Middle frontal gyrus (tissue), 1 donor: ENCODE measurements at regions not wholly inside any gene's neighbourhood (a gene's known extent, or its start where the extent isn't known, plus 50 kb on each side); places are given as distances from the start of the nearest gene placed in this dataset.

ENCODE experiments used
- DNase-seq: peaks from one replicate; pipeline ENCODE4 v3.0.0-alpha.2; 2015; ENCODE audit warnings: low spot score; ENCODE audit errors: extremely low spot score

GRCh38 chr4:116444117-116444516 is 641.3 kb downstream of the TRAM1L1 start:
- no peak for DNase-seq

GRCh38 chr4:116438981-116439729 is 646.2 kb downstream of the TRAM1L1 start:
- no peak for DNase-seq

DNA sequence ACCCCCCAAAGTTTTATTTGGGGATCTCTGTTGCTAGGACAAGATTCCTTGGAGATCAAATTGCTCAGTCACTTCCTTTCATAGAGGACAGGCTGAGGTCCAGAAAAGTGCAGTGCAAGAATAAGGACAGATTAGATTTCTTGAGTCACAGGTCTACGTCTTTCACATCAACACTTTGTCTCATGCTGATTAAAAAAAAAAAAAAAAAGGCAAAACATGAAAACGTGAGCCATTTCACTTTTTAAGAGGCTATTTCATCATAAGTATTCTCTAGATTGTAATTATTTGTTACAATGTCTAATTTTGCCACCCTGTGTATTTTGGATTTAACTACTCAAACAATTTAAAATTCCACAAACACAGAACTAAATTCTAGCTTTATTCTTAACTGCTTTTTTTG is 647.0 kb downstream of the TRAM1L1 start:
- DNase-seq, result no peak

DNA sequence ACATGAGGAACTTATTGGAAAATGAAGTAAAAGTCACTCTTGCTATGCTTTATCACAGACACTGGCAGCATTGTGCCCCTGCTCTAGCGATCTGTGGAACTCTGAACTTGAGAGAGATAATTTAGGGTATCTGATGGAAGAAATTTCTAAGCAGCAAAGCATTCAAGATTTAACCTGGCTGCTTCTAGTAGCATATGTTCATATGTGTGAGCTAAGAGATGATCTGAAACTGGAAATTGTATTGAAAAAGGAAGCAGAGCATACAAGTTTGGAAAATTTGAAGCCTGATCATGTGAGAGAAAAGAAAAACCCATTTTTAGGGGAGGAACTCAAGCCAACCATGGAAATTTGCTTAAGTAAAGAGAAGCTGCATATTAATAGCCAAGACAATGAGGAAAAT is 657.7 kb downstream of the TRAM1L1 start:
- no peak for DNase-seq

- no peak for DNase-seq
Measured at GRCh38 chr4:116413222-116413621, 672.2 kb downstream of the TRAM1L1 start.

DNA sequence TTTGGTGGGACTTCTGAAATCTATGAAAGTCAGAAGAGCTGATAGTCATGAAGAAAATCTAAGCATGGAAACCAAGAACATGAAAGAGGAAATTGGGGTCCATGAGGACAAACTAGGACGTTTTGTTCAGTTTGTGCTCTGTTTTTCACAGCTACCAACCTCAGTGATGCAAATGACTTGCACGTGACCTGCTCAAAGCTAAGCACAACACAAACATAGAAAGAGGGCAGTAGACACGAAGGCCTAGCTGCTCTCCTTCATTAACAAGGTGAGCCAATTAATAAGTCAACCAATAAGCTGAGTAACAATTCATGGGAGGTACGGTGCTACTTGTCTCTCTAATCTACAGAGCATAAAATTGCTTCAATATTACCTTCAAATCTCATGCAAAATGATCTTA is 684.1 kb downstream of the TRAM1L1 start:
- no peak for DNase-seq

DNA sequence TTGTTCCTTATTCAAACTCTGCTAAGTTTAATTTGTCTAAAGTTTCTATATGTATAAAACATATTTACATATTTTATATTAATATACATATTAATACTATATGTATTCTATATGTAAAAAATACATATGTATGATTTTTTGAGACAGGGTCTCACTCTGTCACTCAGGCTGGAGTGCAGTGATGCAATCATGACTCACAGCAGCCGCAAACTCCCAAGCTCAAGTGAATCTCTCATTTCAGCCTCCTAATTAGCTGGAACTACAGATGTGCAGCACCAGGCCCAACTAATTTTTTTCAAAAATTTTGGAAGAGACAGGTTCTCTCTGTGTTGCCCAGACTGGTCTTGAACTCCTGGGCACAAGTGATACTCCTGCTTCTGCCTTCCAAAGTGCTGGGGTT is 684.9 kb downstream of the TRAM1L1 start:
- no peak for DNase-seq

DNA sequence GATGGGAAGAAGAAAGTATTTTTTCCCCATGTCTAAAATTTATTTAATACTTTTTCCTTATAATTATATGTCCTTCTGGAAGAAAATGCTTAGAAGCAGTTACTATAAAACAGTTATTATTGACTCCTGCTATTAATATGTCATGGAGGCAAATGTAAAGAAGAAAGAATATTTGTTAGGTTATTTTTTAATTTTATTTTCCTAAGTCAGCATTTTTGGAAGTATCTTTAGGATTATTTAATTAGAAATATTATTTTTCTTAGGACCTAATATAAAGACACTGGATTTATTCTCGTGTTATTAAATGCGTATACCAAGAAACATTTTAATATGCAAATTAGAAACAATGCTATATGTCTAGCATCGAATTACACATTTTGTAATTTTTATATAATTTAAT is 687.7 kb downstream of the TRAM1L1 start:
- DNase-seq, result no peak

DNA sequence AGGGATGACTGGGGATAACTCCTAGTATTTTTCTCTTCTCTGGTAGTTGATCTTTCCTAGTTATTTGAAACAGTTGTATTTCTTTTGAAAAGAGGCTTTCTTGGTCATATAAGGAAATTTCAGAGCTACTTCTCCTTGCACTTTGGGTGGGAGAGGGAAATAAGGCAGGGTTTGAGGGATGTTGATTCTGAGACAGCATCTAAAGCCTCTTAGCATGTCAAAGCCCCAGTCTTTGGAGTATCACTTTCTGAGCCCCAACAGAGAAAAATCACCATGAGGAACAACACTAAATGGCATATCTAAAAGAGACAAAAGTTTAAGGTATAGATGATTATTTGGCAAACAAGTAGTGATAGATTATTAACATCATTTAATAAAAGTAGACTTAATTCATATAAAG is 688.1 kb downstream of the TRAM1L1 start:
- no peak for DNase-seq

GRCh38 chr4:116395408-116395807 is 690.0 kb downstream of the TRAM1L1 start:
- DNase-seq, result no peak

- DNase-seq, result no peak
Measured at GRCh38 chr4:116391020-116391419, 694.4 kb downstream of the TRAM1L1 start.

DNA sequence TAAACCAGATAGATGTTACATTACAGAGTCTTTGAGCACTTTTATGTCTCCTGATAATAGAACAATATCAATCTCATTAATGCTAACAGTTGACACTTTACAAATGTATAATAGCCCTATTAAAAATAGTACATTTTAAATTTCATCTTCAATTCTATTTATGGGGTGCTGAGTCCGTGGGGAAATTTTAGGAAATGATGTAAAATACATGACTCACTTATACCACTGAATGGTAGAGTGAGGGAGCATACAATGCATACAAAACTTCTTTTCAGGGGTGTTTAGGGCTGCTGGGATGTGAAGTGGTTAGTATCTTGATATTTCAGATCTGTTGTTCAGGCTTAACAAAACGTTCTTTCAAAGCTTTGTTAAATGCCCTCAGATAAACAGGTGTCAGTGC is 696.2 kb downstream of the TRAM1L1 start:
- no peak for DNase-seq

DNA sequence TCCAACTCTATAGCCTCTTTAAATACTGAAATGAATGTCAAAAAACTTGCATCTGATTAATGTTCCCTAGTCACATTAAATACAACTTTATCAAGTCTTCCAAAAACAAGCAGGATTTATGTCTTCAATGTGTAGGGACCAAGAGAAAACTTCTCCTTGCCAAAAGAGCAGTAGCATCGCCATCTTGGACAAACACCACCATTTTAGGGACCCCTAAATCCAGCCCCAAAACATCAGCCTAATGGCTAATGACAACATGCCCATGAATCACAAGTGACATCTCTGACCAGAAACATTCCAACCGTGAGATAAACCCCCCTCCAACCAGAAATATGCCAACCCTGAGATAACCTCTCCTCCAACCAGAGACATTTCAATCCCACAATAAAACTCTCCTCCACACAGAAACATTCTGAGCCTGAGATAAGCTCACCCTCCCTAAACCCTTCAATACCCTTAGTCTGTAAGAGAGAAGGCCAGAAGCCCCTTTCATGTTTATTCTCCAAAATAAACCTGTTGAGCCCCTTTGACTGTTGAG is 697.4 kb downstream of the TRAM1L1 start:
- no peak for DNase-seq

DNA sequence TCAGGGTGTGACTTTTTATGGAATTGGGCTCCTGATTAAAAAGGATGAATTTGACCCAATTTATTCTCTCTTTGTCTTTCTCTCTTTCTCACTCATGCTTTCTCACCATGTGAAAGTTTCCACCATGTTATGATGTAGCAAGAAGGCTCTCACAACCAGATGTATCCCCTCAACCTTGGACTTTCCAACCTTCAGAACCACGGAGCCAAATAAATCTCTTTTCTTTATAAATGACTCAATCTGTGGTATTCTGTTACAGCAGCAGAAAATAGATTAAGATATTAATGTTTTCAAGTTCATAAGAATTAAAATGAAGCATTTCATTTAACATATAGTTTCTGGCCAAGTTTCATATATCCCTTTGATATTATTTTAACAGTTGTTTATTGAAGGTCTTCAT is 698.5 kb downstream of the TRAM1L1 start:
- no peak for DNase-seq

- no peak for DNase-seq
Measured at GRCh38 chr4:116385583-116385982, 699.8 kb downstream of the TRAM1L1 start.

- DNase-seq, result no peak
Measured at GRCh38 chr4:116374815-116375214, 710.6 kb downstream of the TRAM1L1 start.

GRCh38 chr4:116362583-116362982 is 722.8 kb downstream of the TRAM1L1 start:
- DNase-seq, result no peak

- no peak for DNase-seq
Measured at GRCh38 chr4:116361790-116362189, 723.6 kb downstream of the TRAM1L1 start.

- DNase-seq, result no peak
Measured at GRCh38 chr4:116358633-116359222, 726.6 kb downstream of the TRAM1L1 start.

DNA sequence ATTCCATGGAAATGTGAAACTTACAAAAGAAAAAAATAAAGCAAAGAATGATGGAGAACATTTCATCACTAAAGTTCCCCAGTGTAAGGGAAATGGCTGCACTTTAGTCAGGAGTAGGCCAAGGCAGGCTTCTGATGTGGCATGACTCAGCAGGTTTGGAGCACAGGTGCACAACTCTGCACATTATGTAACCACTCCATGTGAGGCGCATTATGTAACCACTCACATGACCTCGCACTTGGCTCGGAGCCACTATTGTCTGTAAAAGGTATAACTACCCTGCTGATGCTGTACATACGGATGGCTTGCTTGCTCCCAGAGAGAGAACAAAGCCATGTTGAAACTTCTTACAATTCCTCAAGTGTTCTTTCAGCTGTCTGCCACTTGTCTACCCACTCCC is 727.6 kb downstream of the TRAM1L1 start:
- DNase-seq, result no peak

DNA sequence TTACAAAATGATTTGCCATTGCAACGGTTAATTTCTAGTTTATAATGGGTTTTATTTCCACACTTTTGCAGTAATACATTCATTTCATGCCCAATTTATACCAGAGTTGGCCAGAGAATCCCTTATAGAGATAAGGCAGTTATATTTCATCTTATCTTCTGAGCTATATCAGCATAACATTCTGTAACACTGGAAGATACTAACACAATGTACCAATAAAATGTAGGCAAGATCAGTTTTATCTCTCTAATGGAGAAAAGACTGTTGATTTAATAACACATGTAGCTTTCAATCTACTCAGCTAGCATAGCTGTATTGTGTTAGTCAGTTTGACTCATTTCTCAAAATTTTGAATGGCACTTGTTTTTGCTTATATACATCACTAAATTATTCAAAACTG is 738.6 kb downstream of the TRAM1L1 start:
- DNase-seq, result no peak

- no peak for DNase-seq
Measured at GRCh38 chr4:116343809-116344208, 741.6 kb downstream of the TRAM1L1 start.

DNA sequence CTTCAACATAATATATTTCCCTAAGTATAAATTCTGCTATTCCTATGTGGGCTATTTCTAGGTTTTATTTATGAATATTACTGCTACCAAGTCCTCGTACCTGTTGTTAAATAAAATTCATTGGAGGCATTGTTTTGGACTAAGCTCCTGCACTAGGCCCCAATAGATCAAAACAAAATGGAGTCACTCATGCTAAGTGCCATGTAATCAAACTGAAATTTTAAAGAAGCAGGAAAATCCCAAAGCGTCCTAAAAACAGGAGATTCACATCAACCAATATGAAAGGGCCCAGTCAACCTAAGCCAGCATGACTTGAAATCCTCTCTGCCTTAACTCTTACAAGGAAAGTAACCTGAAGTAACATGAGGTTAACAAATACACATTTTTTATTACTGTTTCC is 743.2 kb downstream of the TRAM1L1 start:
- DNase-seq, result no peak
